DND-41 (cell line): ENCODE measurements at regions not wholly inside any gene's neighbourhood (a gene's known extent, or its start where the extent isn't known, plus 50 kb on each side); places are given as distances from the start of the nearest gene placed in this dataset.

Experiments
- ATAC-seq: fragments of 200-7000 bp; cut with Tn5 transposase; 3 replicates; pipeline ENCODE4 v1.9.1; 2021; ENCODE audit warnings: low read depth; ENCODE audit not compliant: insufficient read depth
- DNase-seq: peaks from one replicate; pipeline ENCODE4 v3.0.0-alpha.2; 2020
- H2AFZ ChIP-seq: 2 replicates; pipeline ENCODE4 v1.6.0; 2012; ENCODE audit warnings: low read depth, low read length
- H3K27ac ChIP-seq: 2 replicates; pipeline ENCODE4 v1.5.1; 2012; ENCODE audit warnings: low read length, inconsistent platforms
- H3K27me3 ChIP-seq: fragments of 200-600 bp; sonication (generic); 2 replicates; pipeline ENCODE4 v1.6.0; 2012; ENCODE audit warnings: low read length, mild to moderate bottlenecking, inconsistent platforms; ENCODE audit not compliant: insufficient read depth, poor library complexity
- H3K36me3 ChIP-seq: 2 replicates; pipeline ENCODE4 v1.5.1; 2012; ENCODE audit warnings: low read length, inconsistent platforms; ENCODE audit not compliant: insufficient read depth
- H3K4me1 ChIP-seq: 2 replicates; pipeline ENCODE4 v1.5.1; 2012; ENCODE audit warnings: mild to moderate bottlenecking, low read length; ENCODE audit not compliant: insufficient read depth
- H3K4me2 ChIP-seq: 2 replicates; pipeline ENCODE4 v1.6.0; 2012; ENCODE audit warnings: mild to moderate bottlenecking, moderate library complexity, low read length, inconsistent platforms; ENCODE audit not compliant: insufficient read depth
- H3K4me3 ChIP-seq, 2 experiments: fragments of 200-600 bp in 1 of 2; shearing (Covaris generic) in 1 of 2; 2 replicates each; pipeline ENCODE4 v1.5.1; 2012 to 2016; ENCODE audit warnings: inconsistent platforms in 2 of 2, low read length in 2 of 2, mild to moderate bottlenecking in 2 of 2, low read depth in 1 of 2, moderate library complexity in 1 of 2
- H3K79me2 ChIP-seq: 2 replicates; pipeline ENCODE4 v1.6.0; 2012; ENCODE audit warnings: low read length, inconsistent platforms; ENCODE audit not compliant: insufficient read depth
- H3K9ac ChIP-seq: 2 replicates; pipeline ENCODE4 v1.6.0; 2012; ENCODE audit warnings: low read depth, mild to moderate bottlenecking, inconsistent platforms, low read length, moderate library complexity
- H3K9me3 ChIP-seq: 2 replicates; pipeline ENCODE4 v1.5.1; 2012; ENCODE audit warnings: low read length, moderate library complexity, mild to moderate bottlenecking, inconsistent platforms; ENCODE audit not compliant: insufficient read depth, severe bottlenecking
- H4K20me1 ChIP-seq: 2 replicates; pipeline ENCODE4 v1.6.0; 2012; ENCODE audit warnings: low read length; ENCODE audit not compliant: insufficient read depth
- CTCF ChIP-seq: IDR thresholded peaks from 2 replicates; pipeline ENCODE4 v1.5.1; 2012; ENCODE audit warnings: borderline replicate concordance, low read length, moderate library complexity, mild to moderate bottlenecking; ENCODE audit not compliant: poor library complexity, severe bottlenecking; ENCODE audit errors: extremely low read depth
- EZH2 ChIP-seq: IDR thresholded peaks from 3 replicates; pipeline ENCODE4 v1.6.1; 2012; ENCODE audit warnings: borderline replicate concordance, low read depth, mild to moderate bottlenecking, moderate library complexity, low read length, inconsistent platforms; ENCODE audit not compliant: severe bottlenecking

- DNase-seq (no peak), ATAC-seq (no peak)
- TF ChIP-seq CTCF: no peak
- no peak for TF ChIP-seq EZH2
- Histone ChIP-seq H3K9me3 (no peaks in the 10 kb centered on the region), H4K20me1 (no peaks in the 10 kb centered on the region), H3K4me3 (no peak overlapping the region), H3K9ac (no peak overlapping the region), H3K36me3 (no peaks in the 10 kb centered on the region), H3K4me2 (no peak overlapping the region), H3K27me3 (no peaks in the 10 kb centered on the region), H3K79me2 (no peaks in the 10 kb centered on the region), H3K4me1 (no peaks in the 10 kb centered on the region), H3K27ac (no peak overlapping the region), H2AFZ (no peak overlapping the region)
These were observed 226.1 kb upstream of the CDH20 start for GRCh38 chr18:61107113-61107512.

GRCh38 chr18:61108706-61109105 lies 224.5 kb upstream of the CDH20 start:
- H3K36me3 ChIP-seq: no peaks in the 10 kb centered on the region
- H3K4me1 ChIP-seq: no peaks in the 10 kb centered on the region
- H3K27me3 ChIP-seq: no peaks in the 10 kb centered on the region
- H3K4me3 ChIP-seq: no peak overlapping the region
- H3K9ac ChIP-seq: no peak overlapping the region
- ATAC-seq (no peak), DNase-seq (no peak)
- no peak overlapping the region for H2AFZ ChIP-seq
- H3K9me3 ChIP-seq: no peaks in the 10 kb centered on the region
- TF ChIP-seq CTCF (no peak), EZH2 (no peak)
- no peak overlapping the region for H3K27ac ChIP-seq
- H4K20me1 ChIP-seq: no peaks in the 10 kb centered on the region
- no peak overlapping the region for H3K4me2 ChIP-seq
- H3K79me2 ChIP-seq: no peaks in the 10 kb centered on the region

- Histone ChIP-seq H3K27me3 (no peaks in the 10 kb centered on the region), H3K79me2 (no peaks in the 10 kb centered on the region), H3K27ac (no peak overlapping the region), H3K9me3 (no peaks in the 10 kb centered on the region), H3K9ac (no peak overlapping the region), H3K4me2 (no peak overlapping the region), H2AFZ (no peak overlapping the region), H3K4me3 (no peak overlapping the region), H3K36me3 (no peaks in the 10 kb centered on the region), H4K20me1 (no peaks in the 10 kb centered on the region), H3K4me1 (no peaks in the 10 kb centered on the region)
- ATAC-seq (no peak), DNase-seq (no peak)
- TF ChIP-seq EZH2: no peak
- TF ChIP-seq CTCF: no peak
These were observed 209.9 kb upstream of the CDH20 start for GRCh38 chr18:61123309-61123708.

GRCh38 chr18:61127714-61128467 lies 205.3 kb upstream of the CDH20 start:
- Histone ChIP-seq H3K27me3 (peaks cover 2% of the 10 kb centered on the region), H4K20me1 (no peaks in the 10 kb centered on the region), H3K4me1 (no peaks in the 10 kb centered on the region), H3K79me2 (no peaks in the 10 kb centered on the region), H3K36me3 (no peaks in the 10 kb centered on the region), H3K4me3 (no peak overlapping the region), H3K9ac (no peak overlapping the region), H3K27ac (no peak overlapping the region), H3K4me2 (no peak overlapping the region), H3K9me3 (no peaks in the 10 kb centered on the region), H2AFZ (no peak overlapping the region)
- ATAC-seq (no peak), DNase-seq (no peak)
- TF ChIP-seq EZH2 (no peak), CTCF (no peak)
